GM18858 (cell line): ENCODE measurements at regions not wholly inside any gene's neighbourhood (a gene's known extent, or its start where the extent isn't known, plus 50 kb on each side); places are given as distances from the start of the nearest gene placed in this dataset.
"Not testable (repeated sequence)": the region's sequence is repeated elsewhere in the genome, so short reads cannot be mapped to it uniquely, and the experiment has no call there.

ENCODE experiments used
- ATAC-seq: cut with Tn5 transposase; IDR thresholded peaks from one replicate; pipeline ENCODE4 v1.9.1; 2021; ENCODE audit not compliant: unreplicated experiment

DNA sequence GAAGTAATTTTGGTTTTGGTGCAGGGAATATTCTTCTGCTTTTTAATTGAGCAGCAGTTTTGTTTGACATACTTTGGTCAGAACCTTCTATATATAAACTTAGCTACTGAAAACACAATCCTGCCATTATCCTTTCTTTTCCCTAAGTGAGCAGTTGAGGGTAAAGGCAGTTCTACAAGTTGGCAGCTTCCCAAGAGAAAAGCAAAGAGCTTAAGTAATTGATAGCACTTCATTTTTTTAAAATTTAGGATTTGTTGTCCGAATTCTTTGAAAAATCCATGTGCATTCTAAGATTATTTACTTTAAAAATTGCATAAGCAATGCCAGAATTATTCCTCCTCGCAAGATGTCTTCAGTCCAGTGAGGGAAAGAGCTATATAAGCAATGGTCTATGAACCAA, 1394.1 kb downstream of the FAM181B start:
- ATAC-seq, result no peak

DNA sequence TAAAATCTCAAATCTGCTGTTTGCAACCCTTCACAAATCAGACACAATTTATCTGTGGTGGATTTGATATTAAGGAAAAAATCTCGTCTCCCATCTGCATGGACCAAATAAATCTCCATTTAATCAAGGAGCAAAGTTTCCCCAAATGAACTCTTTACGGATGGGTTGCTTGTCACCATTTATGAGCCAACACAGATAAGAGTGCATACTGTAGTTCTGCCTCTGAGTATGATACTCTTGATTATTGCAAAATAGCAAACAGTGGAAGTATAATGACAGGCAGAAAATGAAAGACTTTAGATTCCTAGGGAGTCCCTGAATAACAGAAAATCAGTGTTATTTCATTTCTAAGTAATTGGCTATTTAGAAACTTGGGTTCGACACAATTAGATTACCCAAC, 1395.9 kb downstream of the FAM181B start:
- no peak for ATAC-seq

DNA sequence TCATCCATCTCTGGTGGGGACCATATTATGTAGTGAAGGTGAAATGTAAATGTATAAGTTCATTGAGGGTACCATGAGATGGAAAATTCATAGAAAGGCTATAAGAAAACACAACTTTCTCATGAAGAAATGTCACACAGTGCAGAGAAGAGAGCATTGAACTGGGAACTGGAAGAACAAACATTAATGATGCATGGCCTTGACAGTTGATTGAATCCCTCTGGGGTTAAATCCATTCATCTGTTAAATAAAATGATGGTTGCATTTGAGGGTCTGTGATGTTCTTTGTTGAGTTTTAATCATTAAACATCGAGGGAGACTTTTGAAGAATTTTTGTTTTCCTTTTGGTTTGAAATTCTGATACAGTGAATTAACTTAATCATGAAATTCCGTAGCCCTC, 1401.4 kb downstream of the FAM181B start:
- ATAC-seq, result no peak

DNA sequence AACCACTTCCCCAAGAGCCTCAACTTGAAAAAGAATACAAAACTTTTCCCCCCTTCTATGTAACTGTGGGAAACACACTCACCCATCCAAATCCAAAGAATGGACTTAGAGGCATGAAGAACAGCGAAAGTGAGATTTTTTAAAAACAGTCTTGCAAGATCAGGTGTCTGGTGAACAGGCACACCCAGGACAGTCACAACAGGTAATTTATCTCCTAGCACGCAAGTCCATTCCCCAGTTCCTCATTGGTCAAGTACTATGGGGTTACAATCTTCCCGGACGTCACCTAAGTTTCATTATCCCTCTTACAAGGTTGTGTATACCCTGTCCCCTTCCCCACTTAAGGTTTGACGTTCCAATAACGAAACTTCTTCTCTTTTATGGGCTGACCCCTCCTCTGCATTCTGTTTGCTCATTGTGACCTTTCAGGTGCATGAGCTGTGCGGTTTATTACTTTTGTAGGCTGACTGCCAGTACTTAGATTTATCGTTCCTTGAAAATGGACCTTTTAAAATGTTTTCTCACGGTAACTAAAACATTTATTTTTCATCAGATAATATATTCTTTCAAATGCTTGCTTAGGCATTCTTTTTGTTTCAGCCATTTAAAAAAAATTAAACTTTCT, 1401.9 kb downstream of the FAM181B start:
- no peak for ATAC-seq

DNA sequence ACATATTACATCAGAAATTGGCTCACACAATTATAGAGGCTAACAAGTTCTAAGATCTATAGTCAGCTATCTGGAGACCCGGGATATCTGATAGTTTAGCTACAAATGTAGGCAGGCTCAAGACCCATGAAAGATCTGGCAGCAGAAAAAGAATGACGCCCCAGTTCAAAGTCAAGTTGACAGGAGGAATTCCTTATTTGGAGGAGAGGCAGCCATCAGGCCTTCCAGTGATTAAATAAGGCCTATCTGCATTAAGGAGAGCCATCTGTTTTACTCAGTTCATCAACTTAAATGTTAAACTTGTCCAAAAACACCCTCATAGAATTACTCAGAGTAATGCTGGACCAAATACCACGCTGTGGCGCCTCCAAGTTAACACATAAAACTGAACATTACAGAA, 1402.6 kb downstream of the FAM181B start:
- no peak for ATAC-seq

DNA sequence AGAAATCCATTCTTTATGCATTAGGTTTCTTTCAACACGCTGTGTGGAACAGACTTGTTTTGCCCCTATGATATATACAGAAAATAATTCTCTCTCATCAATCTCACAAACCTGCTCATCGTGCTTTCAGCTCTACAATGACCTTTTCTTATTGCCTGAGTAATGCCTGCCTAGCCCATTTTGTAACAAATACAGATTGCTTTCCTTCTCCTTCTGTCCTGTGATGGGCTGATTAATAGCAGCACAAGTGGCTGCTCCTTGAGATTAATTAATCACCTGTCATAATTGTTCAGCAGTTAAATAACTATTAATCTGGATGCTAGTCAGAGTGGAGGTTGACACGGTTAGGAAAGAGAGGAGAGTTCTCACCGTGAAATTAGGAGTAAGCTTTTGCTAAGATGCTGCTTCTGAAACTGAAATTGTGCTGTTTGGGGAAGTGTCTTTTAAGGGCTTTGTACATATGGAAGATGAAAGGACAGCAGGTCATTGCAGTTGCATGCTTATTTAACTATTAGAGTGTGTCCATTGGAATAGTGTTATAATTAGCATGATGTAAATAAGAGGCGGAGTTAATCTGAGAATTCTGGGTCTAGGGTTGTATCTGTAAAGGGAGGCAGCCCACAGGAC, 1430.5 kb downstream of the FAM181B start:
- no peak for ATAC-seq

DNA sequence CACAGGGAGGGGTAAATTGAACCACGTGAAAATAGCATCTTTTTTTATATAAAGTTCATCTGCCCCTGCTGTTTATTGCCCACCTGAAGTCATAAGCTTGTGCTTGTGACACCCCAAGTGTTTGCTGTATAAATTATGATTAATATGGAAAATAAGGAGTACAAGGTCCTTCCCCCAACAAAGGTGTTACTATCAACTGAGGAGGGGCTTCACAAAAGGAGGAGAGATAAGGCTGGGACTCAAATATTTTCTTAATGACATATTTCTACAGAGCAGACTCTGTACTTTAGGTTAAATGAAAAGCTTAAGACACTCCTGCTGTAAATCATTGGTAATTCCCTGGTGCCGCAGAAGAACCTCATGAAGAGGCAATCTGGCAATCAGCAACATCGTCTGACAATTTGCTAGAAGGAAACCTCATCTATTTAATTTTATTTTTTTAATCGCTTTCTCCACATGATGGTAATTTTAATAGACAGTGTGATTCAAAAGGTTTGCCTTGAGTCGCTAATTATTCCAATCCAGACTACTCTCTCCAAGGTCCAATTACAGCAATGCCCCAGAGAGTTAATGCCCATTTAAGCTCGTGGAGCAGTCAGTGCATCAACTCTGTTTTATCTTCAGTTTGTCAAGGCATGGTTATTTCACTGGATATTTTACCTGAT, 1432.4 kb downstream of the FAM181B start:
- no peak for ATAC-seq

DNA sequence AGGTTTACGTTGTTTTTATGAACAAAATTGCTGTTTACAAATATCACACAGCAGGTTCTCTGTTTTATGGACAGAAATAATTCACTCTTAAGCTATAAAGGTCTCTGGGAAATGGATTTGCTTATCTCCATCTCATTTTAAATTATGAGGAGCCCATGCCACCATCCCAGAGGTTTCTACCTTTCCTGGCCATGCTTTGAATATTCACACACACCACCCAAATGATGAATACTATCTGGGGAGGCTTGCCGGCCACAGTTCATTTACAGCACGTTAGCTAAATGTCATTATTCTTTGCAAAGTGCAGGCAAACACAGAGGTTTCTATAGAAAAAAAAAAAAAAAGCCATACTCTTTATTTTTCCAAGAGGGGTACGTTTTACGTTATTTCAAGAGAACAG, 1446.7 kb downstream of the FAM181B start:
- ATAC-seq, result no peak

DNA sequence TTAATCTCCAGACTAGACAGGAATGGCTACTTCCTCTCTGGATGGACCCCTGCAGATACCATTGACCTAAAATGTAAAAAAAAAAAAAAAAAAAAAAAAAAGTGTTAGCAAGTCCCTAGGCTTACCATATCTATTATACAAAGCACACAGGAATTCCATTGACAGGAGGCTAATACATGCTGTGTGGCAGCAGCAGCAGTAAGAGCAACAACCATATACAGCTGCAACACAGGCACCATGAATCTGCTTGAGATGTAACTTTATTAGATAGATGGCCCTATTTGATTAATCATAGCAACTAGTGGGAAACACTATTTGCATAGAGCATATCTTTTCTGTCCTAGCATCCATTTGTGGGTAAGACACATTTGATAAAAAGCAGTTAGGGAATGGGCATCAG, 1447.1 kb downstream of the FAM181B start:
- no peak for ATAC-seq

DNA sequence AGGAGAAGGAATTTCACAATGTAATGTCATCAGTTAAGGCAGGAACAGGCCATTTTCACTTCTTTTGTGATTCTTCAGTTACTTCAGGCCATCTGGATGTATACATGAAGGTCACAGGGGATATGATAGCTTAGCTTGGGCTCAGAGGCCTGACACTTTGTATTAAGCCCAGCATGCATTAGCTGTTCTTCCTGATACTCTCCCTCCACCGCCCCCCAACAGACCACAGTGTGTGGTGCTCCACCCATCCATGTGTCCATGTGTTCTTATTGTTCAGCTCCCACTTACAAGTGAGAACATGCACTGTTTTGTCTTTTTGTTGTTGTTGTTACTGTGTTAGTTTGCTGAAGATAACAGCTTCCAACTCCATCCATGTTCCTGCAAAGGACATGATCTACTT, 1453.4 kb downstream of the FAM181B start:
- ATAC-seq, result not testable (repeated sequence)

DNA sequence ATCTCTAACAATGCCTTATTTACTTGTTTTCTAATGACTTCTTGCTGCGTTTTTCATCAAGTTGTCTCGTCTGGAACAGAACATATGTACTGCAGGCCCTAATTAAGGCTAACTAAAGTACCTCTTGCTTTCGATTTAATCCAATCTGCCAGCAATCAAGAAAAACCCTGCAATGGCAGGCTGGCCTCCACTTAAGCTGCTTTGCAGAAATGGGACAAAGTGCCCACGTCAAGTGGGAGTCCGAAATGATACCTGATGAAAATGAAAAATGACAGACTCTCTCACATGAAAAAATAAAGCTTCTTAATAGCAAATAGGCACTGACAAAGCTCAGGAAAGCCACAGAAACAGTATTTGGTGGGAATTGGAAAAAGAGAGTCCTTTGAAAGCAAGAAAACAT, 1454.7 kb downstream of the FAM181B start:
- no peak for ATAC-seq

DNA sequence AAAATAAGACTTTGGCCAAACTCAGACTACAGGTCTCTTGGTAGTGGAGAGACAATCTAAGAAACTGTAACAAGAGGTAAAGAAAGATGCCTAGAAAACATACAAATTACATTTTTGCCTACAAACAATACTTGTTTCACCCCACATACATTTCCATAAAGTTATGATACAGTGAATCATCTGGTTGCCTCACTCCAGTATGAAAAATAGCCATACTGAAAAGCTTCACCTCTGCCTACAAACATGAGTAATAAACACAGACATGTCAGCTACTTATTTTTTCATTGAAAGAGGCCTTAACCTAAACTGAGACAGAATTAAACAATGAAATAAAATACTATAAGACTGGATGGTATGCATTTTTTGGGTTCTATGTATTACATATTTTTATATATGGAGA, 1463.0 kb downstream of the FAM181B start:
- ATAC-seq, result no peak

DNA sequence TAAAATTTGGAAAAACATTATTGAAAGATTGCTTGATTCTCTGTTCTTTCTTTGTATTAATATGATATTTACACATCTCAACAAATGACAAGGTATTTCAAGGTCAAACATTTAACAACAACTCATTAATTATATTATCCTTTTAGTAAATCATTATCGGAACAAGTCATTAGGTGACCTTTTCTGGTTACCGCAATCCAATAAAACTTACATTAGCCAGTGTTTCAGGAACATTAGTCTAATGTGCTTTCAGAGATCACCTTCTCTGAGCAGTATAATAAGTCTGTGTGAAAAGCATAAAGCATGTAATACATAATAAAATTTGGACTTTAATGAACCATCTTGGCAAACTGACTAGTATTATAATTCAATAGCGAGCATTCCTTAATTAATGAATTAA, 1466.4 kb downstream of the FAM181B start:
- no peak for ATAC-seq

DNA sequence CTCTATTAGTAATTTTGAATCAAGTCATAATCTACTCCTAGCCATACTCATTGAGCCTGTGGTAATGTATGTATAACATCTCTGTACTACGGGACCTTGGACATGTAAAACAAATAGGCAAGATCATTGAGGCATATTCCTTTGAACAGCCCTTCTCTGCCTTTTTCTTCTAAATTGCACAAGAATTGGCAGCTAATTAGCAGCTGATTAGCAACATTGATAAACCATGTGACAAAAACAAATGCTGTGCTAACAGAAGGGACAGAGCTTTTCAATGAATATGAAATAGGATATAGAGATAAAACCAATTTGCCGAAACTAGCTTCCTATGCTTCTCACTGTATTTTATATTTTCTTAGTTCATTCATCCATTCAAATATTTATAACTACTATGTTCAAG, 1474.2 kb downstream of the FAM181B start:
- ATAC-seq, result no peak

DNA sequence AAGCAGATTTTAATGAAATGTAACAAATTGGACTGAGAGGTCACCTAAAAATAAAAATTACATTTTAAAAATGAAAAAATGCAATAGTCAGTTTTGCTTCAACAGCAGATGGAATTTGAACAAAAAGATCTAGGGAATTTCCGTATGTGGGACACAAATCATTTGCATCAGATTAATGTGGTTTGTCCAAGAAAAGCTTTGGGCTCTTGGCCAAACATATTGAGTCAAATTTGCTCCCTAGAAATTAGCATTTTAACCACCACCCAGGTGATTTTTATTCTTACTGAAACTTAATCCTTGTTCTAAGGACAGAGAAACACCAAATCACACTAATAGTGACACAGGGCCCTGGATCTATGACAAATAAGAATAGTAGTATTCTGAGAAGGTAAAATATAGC, 1477.8 kb downstream of the FAM181B start:
- ATAC-seq, result no peak

DNA sequence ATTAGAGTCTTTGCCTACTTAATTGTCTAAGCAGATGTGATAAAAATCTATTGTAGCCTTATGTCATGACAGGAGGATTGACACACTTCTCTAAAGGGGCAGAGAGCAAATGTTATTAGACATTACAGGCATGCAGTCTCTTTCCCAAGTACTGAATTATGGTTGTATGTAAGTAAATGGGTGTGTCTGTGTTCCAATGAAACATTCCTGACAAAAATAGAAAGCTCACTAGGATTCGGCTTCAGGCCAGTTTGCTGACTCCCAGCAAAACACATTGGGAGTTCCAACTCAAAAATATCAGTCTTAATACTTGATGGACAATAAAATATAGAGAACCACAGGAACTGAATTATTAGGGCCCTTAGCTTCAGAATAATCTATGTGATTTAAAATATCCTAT, 1480.4 kb downstream of the FAM181B start:
- no peak for ATAC-seq

DNA sequence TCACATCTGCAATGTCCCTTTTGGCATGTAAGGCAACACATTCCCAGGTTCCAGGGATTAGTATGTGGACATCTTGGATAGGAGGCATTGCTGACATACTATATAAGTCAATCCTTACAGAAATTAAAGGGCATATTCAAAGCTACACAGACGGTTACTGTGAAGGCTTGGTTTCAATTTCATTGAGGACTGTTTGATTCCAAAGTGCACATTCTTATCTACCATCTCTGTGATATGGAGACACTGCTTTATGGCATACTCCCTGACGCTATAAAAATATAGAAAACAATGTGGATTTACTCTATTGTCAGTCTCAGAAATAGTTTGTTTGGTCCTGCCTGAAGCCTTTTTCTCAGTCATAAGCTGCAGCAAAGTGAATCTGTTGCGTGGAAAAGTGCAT, 1486.7 kb downstream of the FAM181B start:
- ATAC-seq, result no peak

DNA sequence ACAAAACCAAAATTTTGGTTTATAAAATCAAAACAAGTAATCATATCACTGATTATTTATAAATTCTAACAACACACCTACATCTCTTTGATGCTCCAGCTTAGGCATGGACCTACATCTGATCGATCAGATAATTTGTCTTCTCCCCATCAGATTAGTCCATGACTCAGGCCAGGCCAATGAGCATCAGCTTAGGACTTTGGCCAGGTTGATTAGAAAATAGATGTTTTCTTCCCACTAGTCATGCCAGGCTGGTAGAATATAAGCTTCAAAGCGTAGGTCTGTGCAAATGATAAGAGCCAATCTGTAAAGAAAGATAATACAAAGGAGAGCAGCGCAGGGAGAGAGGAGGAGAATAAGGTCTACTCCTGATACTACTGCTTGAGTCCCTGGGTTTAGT, 1487.9 kb downstream of the FAM181B start:
- no peak for ATAC-seq

DNA sequence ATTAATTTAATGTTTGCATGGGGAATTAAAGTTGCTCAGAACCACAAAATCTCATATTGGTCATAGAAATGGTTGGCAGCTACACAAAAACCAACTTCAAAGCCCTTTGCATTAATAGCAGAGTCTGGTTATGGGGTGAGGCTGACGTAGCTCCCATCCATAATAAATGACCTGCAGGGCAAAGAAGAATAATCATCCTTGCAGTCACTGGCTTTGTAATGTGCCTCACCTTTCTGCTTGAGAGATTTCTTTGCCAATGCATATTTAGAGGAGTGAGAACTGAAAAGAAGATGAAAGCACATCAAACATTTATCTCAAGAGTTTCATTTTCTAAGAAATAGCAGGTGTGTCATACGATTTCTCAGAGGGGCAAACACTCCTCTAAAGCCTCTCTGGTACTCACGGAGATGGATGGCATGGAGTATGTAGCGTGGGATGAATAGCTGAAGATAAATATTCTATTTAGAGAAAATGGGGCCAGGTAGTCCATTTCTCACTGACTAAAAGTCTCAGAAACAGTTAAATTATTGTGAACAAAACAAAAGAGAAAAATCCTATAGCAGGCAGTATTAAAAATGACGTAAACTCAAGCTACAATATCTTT, 1491.9 kb downstream of the FAM181B start:
- ATAC-seq, result no peak

DNA sequence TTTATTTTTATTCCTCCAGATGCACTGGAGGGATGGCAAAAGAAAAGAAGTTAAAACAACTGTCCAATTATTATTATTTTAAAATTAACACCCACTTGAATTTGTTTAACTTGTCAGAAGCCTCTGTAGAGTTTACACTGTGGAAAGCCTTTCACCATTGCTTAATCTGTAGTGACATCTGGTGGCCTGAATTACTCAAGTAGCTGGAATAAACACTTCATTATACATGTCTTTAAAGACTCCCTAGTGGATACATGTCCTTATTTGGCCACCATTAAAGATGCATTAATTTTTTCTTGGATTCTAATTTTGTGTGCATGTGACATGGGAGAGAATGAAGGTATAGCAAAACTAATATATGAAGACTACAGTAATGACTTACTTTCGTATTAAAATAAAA, 1496.5 kb downstream of the FAM181B start:
- peak; percentile 70 for ATAC-seq

DNA sequence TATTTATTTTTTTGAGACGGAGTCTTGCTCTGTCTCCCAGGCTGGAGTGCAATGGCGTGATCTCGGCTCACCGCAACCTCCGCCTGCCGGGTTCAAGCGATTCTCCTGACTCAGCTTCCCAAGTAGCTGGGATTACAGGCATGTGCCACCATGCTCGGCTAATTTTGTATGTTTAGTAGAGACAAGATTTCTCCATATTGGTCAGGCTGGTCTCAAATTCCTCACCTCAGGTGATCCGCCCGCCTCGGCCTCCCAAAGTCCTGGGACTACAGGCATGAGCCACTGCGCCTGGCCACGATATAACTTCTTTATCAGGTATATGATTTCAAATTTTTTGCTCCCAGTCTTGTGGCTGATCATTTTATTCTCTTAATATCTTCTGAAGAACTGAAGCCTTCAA, 1506.3 kb downstream of the FAM181B start:
- not testable (repeated sequence) for ATAC-seq

DNA sequence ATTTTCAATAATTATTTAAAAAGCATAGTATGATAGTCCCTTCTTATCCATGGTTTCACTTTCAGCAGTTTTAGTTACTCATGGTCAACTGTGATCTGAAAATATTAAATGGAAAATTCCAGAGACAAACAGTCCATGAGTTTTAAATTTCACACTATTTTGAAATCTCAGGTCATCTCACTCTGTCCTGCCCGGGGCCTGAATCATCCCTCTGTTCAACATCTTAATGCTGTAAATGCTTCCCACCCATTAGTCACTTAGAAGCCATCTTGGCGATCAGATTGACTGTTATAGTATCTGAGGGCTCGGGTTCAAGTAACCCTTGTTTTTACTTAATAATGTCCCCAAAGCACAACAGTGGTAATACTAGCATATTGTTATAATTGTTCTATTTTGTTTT, 1509.3 kb downstream of the FAM181B start:
- no peak for ATAC-seq
